NCI-H1694 treated with DMSO at 0.1 percent for 48 hours (cell line): ENCODE measurements at regions not wholly inside any gene's neighbourhood (a gene's known extent, or its start where the extent isn't known, plus 50 kb on each side); places are given as distances from the start of the nearest gene placed in this dataset.
A peak's percentile ranks its signal among the peaks of the same experiment; 100 is the strongest.

Source experiments
- DNase-seq: peaks from one replicate; lab custom pipeline; 2025; lab: John Stamatoyannopoulos, UW

GRCh38 chr6:91298543-91299145, 711.8 kb upstream of the MAP3K7 start:
- DNase-seq, result no peak

- no peak for DNase-seq
Observed at GRCh38 chr6:91293395-91293794, 706.5 kb upstream of the MAP3K7 start.

GRCh38 chr6:91291071-91291470, 704.2 kb upstream of the MAP3K7 start:
- DNase-seq, result no peak

- DNase-seq, result no peak
Observed at GRCh38 chr6:91288741-91289140, 701.9 kb upstream of the MAP3K7 start.

GRCh38 chr6:91281901-91282300, 695.0 kb upstream of the MAP3K7 start:
- DNase-seq, result no peak

GRCh38 chr6:91280494-91280830, 693.6 kb upstream of the MAP3K7 start:
- no peak for DNase-seq

GRCh38 chr6:91279740-91280493, 693.0 kb upstream of the MAP3K7 start:
- DNase-seq, result no peak

GRCh38 chr6:91278416-91278815, 691.5 kb upstream of the MAP3K7 start:
- DNase-seq, result no peak

- DNase-seq, result no peak
Observed at GRCh38 chr6:91276315-91276714, 689.4 kb upstream of the MAP3K7 start.

- no peak for DNase-seq
Observed at GRCh38 chr6:91273729-91274128, 686.9 kb upstream of the MAP3K7 start.

- DNase-seq, result no peak
Observed at GRCh38 chr6:91271807-91272206, 684.9 kb upstream of the MAP3K7 start.

- no peak for DNase-seq
Observed at GRCh38 chr6:91268941-91269340, 682.1 kb upstream of the MAP3K7 start.

- DNase-seq, result no peak
Observed at GRCh38 chr6:91267246-91267645, 680.4 kb upstream of the MAP3K7 start.

- no peak for DNase-seq
Observed at GRCh38 chr6:91266156-91266555, 679.3 kb upstream of the MAP3K7 start.

- peak; percentile 20 for DNase-seq
Observed at GRCh38 chr6:91243436-91243835, 656.6 kb upstream of the MAP3K7 start.

- no peak for DNase-seq
Observed at GRCh38 chr6:91242614-91242949, 655.7 kb upstream of the MAP3K7 start.

GRCh38 chr6:91241946-91242613, 655.2 kb upstream of the MAP3K7 start:
- no peak for DNase-seq

- no peak for DNase-seq
Observed at GRCh38 chr6:91240878-91241603, 654.2 kb upstream of the MAP3K7 start.

GRCh38 chr6:91221072-91221720, 634.3 kb upstream of the MAP3K7 start:
- DNase-seq, result no peak

- DNase-seq, result no peak
Observed at GRCh38 chr6:91213229-91213901, 626.5 kb upstream of the MAP3K7 start.

- no peak for DNase-seq
Observed at GRCh38 chr6:91198588-91199255, 611.9 kb upstream of the MAP3K7 start.
